GM19452 (cell line): ENCODE measurements at regions not wholly inside any gene's neighbourhood (a gene's known extent, or its start where the extent isn't known, plus 50 kb on each side); places are given as distances from the start of the nearest gene placed in this dataset.

Experiments
- ATAC-seq: cut with Tn5 transposase; IDR thresholded peaks from one replicate; pipeline ENCODE4 v1.9.1; 2021; ENCODE audit not compliant: unreplicated experiment

GRCh38 chr15:70508561-70509281, 254.6 kb downstream of the UACA start:
- no peak for ATAC-seq

- ATAC-seq = no peak
Measured at GRCh38 chr15:70507772-70508371, 255.5 kb downstream of the UACA start.

GRCh38 chr15:70505936-70506912, 257.1 kb downstream of the UACA start:
- ATAC-seq = no peak

DNA sequence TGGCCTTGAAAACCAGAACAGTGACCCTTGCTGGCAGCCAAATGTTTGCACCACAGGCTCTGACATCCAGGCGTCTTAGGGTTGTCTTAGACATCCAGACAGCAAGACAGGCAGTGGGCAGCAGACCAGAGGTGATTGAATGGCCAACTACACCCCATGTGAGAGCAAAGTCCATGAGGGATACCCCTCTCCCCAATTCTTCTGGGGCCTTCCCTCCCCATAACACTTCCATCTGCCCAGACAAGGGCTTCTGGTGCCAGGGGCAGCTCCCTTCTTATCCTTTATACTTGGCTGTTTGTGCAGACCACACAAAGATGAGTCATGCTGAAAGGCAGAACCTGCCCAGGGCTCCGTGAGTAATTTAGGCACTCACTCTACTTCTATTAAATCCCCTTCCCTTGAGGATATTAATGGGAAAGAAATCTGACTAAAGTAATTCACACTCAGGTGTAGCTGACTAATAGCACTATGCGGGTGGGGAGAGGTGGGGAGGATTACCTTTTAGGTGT, 257.9 kb downstream of the UACA start:
- no peak for ATAC-seq

DNA sequence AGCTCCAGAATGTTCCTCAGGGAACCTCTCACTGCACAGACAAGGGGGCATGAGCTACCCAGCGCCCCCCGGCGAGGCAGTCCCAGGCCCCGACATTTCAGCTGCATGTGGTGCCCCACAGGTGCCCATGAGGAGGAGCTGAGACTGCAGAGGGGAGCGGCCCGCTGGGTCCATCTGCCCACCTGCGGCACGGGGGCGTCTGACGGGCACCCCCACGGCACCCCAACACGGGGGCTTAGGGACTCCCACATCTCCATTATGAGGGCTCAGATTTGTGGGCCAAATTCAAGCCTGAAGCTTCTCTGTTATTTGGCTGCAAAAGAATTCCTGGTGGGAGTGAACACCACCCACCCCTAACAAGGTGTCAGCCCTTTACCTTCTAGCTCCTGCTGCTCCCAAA, 258.4 kb downstream of the UACA start:
- no peak for ATAC-seq

DNA sequence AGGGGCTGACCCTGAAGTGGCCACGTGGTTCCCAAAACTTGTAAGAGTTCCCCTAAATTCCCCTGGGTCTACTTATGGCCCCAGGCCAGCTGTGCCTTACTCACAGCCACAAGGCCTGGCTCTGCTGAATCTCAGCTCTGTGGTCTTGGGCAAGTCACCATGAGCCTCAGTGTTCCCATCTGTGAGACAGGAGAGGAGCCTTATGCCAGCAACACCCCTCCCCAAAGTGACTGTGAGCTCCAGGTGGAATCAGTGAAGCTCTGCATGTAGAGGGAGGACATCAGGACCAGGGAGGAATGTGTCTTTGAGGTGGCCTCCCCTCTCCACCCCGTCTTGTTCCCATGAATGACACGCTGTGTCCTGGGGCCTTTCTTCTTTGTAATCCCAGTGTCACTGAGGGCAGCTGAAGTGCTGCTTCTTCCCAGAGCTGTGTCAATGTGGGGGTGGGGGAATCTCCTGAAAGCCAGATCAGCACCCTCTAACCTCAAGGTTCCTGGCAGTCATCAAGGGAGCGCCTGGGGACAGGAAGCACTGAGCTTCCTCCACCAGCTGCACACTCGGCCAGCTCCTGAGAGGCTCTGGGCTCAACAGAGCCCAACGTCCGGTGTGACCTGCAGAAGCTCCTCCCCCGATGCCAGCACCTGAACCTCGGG, 258.9 kb downstream of the UACA start:
- ATAC-seq = peak; percentile 54

DNA sequence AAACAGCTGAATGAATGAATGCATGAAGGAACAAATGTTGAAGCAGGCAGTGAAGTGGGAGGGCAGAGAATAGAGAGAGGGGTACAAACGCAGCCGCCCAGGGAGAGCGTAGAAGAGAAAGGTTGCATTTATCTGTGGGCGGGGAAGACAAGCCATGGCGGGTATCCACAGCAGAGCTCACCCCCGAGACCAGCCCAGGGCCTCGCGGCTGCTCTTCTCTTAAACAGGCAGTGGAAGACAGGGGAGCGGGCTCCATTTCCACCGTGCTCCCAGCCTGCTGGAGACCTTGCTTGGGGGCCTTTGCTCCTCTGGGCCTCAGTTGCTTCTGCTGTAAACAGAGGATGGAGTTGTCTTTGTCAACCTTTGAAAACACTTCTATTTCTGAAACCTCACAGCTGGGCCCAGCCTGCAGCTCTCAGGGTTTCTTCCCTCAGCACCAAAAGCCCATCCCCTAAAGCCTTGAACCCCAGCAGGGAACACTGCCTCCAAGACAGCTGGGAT, 259.5 kb downstream of the UACA start:
- no peak for ATAC-seq

- no peak for ATAC-seq
Measured at GRCh38 chr15:70503073-70503745, 260.1 kb downstream of the UACA start.

- ATAC-seq = no peak
Measured at GRCh38 chr15:70502529-70502928, 260.8 kb downstream of the UACA start.

DNA sequence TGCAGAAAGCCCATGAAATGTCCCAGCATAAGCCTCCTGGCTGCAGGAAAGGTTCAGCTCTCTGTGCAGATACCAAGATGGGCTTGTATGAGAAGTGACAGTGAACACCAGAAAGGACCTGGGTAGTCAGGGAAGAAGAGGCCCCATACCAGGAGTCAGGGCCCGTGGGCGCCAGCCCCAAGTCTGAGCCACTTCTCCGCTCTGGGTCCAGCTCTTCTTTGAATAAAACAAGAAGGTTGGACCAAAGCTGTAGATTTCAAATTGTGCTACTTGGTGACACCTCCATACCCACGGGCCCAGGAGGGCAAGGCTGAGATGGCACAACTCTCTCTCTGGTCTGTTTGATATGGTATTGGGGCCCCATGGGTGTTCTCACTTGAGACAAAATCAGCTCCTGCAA, 261.5 kb downstream of the UACA start:
- no peak for ATAC-seq

DNA sequence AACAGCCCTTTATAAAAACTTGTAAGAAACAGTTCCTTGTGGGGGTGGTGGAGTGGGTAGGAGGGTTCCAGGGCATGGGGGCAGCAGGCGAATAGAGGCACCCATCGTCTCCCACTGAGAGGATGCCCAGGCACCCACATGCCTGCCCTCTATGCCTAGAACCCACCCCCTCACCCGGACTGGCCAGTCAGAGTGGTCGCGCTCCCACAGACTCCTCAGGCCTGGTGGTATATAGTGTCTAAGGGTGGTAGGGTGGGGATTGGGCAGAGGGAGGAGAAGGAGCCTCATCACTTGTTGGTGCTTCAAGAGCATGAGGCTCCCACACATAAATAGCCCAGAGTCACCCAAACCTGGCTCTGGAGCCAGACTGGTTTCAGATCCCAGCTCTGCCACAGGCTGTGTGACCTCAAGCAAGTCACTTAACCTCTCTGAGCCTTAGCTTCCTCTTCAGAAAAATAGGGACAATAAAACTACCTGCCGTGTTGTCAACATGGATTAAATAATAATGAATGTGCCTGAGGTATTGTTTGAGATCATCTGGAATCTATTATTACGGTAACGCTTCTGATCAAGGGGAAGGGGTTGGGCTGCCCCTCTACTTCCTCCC, 262.1 kb downstream of the UACA start:
- ATAC-seq = no peak

DNA sequence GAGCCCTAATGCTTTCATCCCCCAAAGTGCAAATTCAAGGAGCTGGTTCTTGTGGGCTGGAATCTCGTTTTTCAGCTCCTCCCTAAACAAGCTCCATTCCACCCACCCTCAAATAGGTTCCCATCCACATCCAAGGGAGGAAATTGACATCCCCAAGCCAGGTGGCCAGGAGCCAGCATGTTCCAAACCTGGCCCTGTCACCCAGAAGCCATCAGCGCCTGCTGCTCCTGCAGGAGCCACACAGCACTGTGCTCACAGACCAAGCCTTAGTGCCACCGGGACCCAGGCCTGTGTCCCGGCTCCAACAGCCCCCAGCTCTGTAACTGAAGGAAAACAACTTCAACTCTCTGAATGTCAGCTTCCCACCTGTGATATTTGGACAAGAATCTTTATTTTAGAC, 263.6 kb downstream of the UACA start:
- no peak for ATAC-seq

DNA sequence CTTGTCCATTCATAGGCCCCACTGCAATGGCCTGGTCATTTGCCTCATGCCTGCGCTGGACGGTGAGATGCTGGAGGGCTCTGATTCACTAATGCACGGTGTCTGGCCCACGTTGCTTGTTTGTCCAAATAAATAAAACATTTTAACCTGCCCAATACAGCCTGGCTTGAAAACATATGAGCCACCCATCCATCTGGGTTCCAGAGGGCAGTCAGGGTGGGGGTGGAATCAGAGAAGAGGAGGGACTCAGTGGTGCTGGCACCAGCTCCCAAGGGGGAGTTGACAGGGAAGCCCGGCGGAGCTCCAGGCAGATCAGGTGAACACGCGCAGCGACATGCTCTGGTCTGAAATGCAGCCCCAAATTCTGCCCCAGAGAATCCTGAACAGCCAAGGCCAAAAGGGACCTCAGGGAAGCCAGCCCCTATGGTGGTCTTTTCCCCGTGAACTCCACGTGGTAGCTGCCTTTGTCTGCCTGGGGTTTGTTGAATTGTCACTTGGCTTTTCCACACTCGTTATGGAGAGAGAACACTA, 265.2 kb downstream of the UACA start:
- no peak for ATAC-seq

GRCh38 chr15:70497661-70498060, 265.7 kb downstream of the UACA start:
- no peak for ATAC-seq

DNA sequence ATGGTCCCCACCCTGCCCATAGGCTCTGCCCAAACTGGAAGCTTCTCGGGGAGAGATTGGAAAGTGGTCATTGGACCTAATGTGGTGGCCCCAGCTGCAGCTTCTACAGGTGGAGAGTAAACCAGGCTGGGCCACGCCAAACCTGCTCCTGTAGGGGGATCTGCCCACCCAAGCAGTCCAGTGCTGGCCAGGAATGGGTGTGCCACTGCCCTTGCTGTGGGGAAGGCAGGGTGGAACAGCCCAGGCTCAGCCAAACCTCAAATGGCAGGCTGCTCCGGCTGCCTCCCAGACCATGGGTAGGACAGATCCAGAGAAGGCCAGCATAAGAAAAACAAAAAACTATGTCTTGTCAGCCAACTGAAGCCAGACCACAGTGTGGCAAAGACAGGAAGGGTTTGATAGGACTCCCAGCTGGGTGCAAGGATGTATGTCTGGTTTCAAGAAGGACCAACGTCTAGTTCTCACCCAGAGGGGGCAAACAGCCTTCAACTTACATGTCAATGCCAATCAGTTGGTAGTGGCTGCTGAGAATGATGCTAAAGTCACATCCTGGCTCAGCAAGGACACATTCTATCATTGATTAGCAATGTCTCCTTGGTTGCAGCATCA, 267.3 kb downstream of the UACA start:
- no peak for ATAC-seq

GRCh38 chr15:70494852-70495571, 268.3 kb downstream of the UACA start:
- no peak for ATAC-seq

- ATAC-seq = no peak
Measured at GRCh38 chr15:70494517-70494851, 268.9 kb downstream of the UACA start.

DNA sequence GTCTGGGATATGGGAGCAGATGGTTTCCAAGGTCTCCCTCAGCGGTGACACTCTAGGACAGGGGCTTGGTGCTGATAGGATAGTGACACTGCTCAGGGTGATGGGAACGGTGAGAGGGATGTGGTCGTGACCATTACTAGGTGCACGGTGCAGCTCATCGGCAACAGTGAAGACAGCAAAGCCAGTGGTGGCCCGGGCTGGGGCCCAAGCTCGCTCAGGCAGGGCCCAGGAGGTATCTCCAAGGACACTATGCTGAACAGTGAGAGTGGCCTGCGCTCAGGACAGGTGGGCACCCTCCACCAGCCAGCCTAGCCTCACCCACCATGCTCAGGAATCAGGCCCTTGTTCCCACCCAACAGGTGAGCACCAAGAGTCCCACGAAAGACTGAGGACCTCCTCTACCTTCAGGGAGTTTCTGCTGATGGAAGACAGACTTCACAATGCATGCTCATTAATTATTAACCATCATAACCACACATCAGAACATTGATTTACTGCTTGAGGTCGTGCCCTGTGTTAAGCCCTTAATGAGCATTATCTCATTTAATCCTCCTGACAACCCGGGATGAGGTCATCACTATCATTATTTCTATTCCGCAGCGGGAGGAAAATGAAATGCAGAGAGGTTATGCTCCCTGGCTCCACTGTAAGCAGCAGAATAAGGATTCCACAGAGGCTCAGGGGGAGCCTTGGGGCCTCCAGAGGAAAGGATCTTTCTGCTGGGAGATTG, 269.4 kb downstream of the UACA start:
- no peak for ATAC-seq
